LNCaP clone FGC (cell line): ENCODE measurements at regions not wholly inside any gene's neighbourhood (a gene's known extent, or its start where the extent isn't known, plus 50 kb on each side); places are given as distances from the start of the nearest gene placed in this dataset.

Source experiments
- DNase-seq: peaks from one replicate; pipeline ENCODE4 v3.0.0-alpha.2; 2011; ENCODE audit warnings: low read depth
- H3K4me3 ChIP-seq: 2 replicates; pipeline ENCODE4 v1.5.1; 2011; ENCODE audit warnings: mild to moderate bottlenecking, low read depth, low read length, control low read depth
- CTCF ChIP-seq: IDR thresholded peaks from 2 replicates; pipeline ENCODE4 v1.5.1; 2012; ENCODE audit warnings: mild to moderate bottlenecking; ENCODE audit not compliant: control insufficient read depth, insufficient read depth; ENCODE audit errors: extremely low read depth

- no peak for DNase-seq
- H3K4me3 ChIP-seq, result no peak overlapping the region
- no peak for TF ChIP-seq CTCF
These were observed 203.9 kb upstream of the HS3ST4 start for GRCh38 chr16:25487888-25488287.

- H3K4me3 ChIP-seq, result no peak overlapping the region
- no peak for DNase-seq
These were observed 210.1 kb upstream of the HS3ST4 start for GRCh38 chr16:25481636-25482035.

GRCh38 chr16:25478476-25478875 is 213.3 kb upstream of the HS3ST4 start:
- TF ChIP-seq CTCF, result no peak
- H3K4me3 ChIP-seq, result no peak overlapping the region
- DNase-seq, result no peak

More at GRCh38 chr16:25481636-25482035, 210.1 kb upstream of the HS3ST4 start:
- TF ChIP-seq CTCF, result no peak

- DNase-seq, result no peak
- no peak for TF ChIP-seq CTCF
- H3K4me3 ChIP-seq, result no peak overlapping the region
These were observed 206.4 kb upstream of the ZKSCAN2 start for GRCh38 chr16:25464058-25464457.

- H3K4me3 ChIP-seq, result no peak overlapping the region
- TF ChIP-seq CTCF, result no peak
- DNase-seq, result no peak
These were observed 192.2 kb upstream of the ZKSCAN2 start for GRCh38 chr16:25449802-25450201.

- no peak for DNase-seq
- no peak for TF ChIP-seq CTCF
- no peak overlapping the region for H3K4me3 ChIP-seq
These were observed 186.3 kb upstream of the ZKSCAN2 start for GRCh38 chr16:25443994-25444393.

- no peak for TF ChIP-seq CTCF
- no peak for DNase-seq
- H3K4me3 ChIP-seq, result no peak overlapping the region
These were observed 176.4 kb upstream of the ZKSCAN2 start for GRCh38 chr16:25434064-25434463.
